CD4-positive, alpha-beta memory T cell (primary cell): ENCODE measurements at regions not wholly inside any gene's neighbourhood (a gene's known extent, or its start where the extent isn't known, plus 50 kb on each side); places are given as distances from the start of the nearest gene placed in this dataset.

Source experiments
- CTCF ChIA-PET: fragments of 350-600 bp; sonication (Branson Sonifier 250); formaldehyde crosslinking; loops from one replicate; lab custom pipeline; 2021; ENCODE audit warnings: inconsistent platforms; ENCODE audit not compliant: partially characterized antibody; lab: Charles Lee
- POLR2A ChIA-PET: fragments of 350-600 bp; sonication (Branson Sonifier 250); formaldehyde crosslinking; loops from one replicate; lab custom pipeline; 2021; ENCODE audit not compliant: partially characterized antibody; lab: Charles Lee
- DNase-seq, 5 donors: peaks; one replicate each; pipeline versions ENCODE4 v3.0.0 to v3.0.0-alpha.2; 2020 to 2022; ENCODE audit warnings: mixed read lengths in 1 of 5
- H3K27ac ChIP-seq: one replicate; pipeline ENCODE4 v1.7.0; 2013; ENCODE audit warnings: low read depth, low read length
- H3K27me3 ChIP-seq: 2 replicates; pipeline ENCODE4 v1.7.0; 2013; ENCODE audit warnings: mild to moderate bottlenecking, low read length, moderate library complexity; ENCODE audit not compliant: insufficient read depth
- H3K36me3 ChIP-seq: 2 replicates; pipeline ENCODE4 v1.7.0; 2013; ENCODE audit warnings: mild to moderate bottlenecking, low read length, moderate library complexity; ENCODE audit not compliant: insufficient read depth
- H3K4me1 ChIP-seq: 2 replicates; pipeline ENCODE4 v1.7.0; 2013; ENCODE audit warnings: mild to moderate bottlenecking, low read length, moderate library complexity; ENCODE audit not compliant: insufficient read depth
- H3K4me3 ChIP-seq, 2 donors: one replicate each; pipeline ENCODE4 v1.7.0; 2013; ENCODE audit warnings: low read length in 2 of 2, mild to moderate bottlenecking in 1 of 2
- H3K9me3 ChIP-seq, 2 donors: one replicate each; pipeline ENCODE4 v1.7.0; 2013; ENCODE audit warnings: low read length in 2 of 2, control low read depth in 1 of 2; ENCODE audit not compliant: control insufficient read depth in 1 of 2
- H3K27ac Mint-ChIP-seq, 7 donors: one replicate each; pipeline ENCODE4 v1.8.0; 2020 to 2021; ENCODE audit warnings: mixed read lengths in 7 of 7, mild to moderate bottlenecking in 6 of 7, inconsistent platforms in 3 of 7, moderate library complexity in 3 of 7
- H3K27me3 Mint-ChIP-seq, 2 donors: one replicate each; pipeline ENCODE4 v1.8.0; 2020 to 2021; ENCODE audit warnings: mixed read lengths in 2 of 2
- H3K36me3 Mint-ChIP-seq, 2 donors: one replicate each; pipeline ENCODE4 v1.8.0; 2020 to 2021; ENCODE audit warnings: mixed read lengths in 2 of 2, inconsistent platforms in 1 of 2, mild to moderate bottlenecking in 1 of 2
- H3K4me1 Mint-ChIP-seq, 4 donors: one replicate each; pipeline ENCODE4 v1.8.0; 2020 to 2021; ENCODE audit warnings: mixed read lengths in 4 of 4, mild to moderate bottlenecking in 1 of 4
- H3K4me3 Mint-ChIP-seq, 8 donors: one replicate each; pipeline ENCODE4 v1.8.0; 2020 to 2021; ENCODE audit warnings: mixed read lengths in 8 of 8, mild to moderate bottlenecking in 7 of 8, moderate library complexity in 6 of 8, inconsistent platforms in 3 of 8
- H3K9me3 Mint-ChIP-seq, 8 donors: one replicate each; pipeline ENCODE4 v1.8.0; 2020 to 2021; ENCODE audit warnings: mixed read lengths in 8 of 8, mild to moderate bottlenecking in 5 of 8, inconsistent platforms in 3 of 8, moderate library complexity in 1 of 8
- intact Hi-C: fragments of 100-400 bp; cut with micrococcal nuclease; formaldehyde crosslinking; loops from one replicate; pipeline ENCODE4 v1.15.1; 2023

DNA sequence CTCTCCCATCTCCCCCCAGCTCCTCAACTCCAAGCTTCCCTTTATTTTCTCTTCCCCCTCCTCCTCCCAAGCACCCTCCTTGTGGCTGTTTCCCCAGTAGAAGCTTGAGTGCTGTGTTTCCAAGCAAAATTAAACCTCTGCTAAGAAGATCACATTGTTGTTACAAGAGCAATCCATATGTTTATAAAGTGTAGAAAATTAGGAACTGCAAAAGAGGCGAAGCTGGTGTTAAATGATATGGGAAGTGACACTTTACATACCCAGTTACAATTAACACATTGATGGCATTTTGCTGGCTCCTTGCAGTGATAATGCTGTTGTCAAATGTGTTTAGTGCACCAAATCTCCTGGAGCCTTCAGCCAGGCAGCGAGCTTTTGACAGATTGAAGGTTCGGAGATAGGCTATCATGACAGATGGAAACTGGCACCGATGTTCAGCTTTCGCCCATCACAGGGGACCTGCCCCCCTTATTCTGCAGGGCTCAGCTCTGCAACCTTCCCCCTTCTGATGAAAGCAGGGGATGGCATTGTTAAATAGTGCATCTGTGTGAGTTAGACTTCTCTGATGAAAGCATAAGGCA lies 259.8 kb upstream of the ATP5MC3 start:
- no peak for DNase-seq
- no peaks in the 10 kb centered on the region for H3K36me3 Mint-ChIP-seq
- CTCF ChIA-PET, result no interaction called here
- H3K27ac Mint-ChIP-seq, result no peak overlapping the region
- no peak overlapping the region for H3K4me3 ChIP-seq
- no peaks in the 10 kb centered on the region for H3K4me1 Mint-ChIP-seq
- H3K27me3 ChIP-seq, result no peaks in the 10 kb centered on the region
- no peak overlapping the region for H3K27ac ChIP-seq
- H3K4me1 ChIP-seq, result no peaks in the 10 kb centered on the region
- peaks cover 0 to 4% of the 10 kb centered on the region in 2 donors for H3K27me3 Mint-ChIP-seq
- no peaks in the 10 kb centered on the region for H3K36me3 ChIP-seq
- intact Hi-C loops, result no loop called here
- POLR2A ChIA-PET, result no interaction called here
- no peaks in the 10 kb centered on the region for H3K9me3 ChIP-seq
- H3K9me3 Mint-ChIP-seq, result no peaks in the 10 kb centered on the region
- no peak overlapping the region for H3K4me3 Mint-ChIP-seq

- Mint-ChIP-seq H3K36me3 (no peaks in the 10 kb centered on the region), H3K4me1 (no peaks in the 10 kb centered on the region)
These were observed 257.9 kb upstream of the ATP5MC3 start for GRCh38 chr2:175439416-175439815.

GRCh38 chr2:175437167-175437566 lies 255.7 kb upstream of the ATP5MC3 start:
- Histone ChIP-seq H3K27me3 (no peaks in the 10 kb centered on the region), H3K4me1 (no peaks in the 10 kb centered on the region), H3K9me3 (no peaks in the 10 kb centered on the region), H3K36me3 (no peaks in the 10 kb centered on the region), H3K27ac (no peak overlapping the region), H3K4me3 (no peak overlapping the region)
- H3K36me3 Mint-ChIP-seq, result no peaks in the 10 kb centered on the region
- CTCF ChIA-PET, result no interaction called here
- POLR2A ChIA-PET, result no interaction called here
- no peaks in the 10 kb centered on the region for H3K4me1 Mint-ChIP-seq
- H3K4me3 Mint-ChIP-seq, result no peak overlapping the region
- no peaks in the 10 kb centered on the region for H3K9me3 Mint-ChIP-seq
- H3K27me3 Mint-ChIP-seq, result peaks cover 0 to 2% of the 10 kb centered on the region in 2 donors
- DNase-seq, result no peak
- intact Hi-C loops, result no loop called here
- no peak overlapping the region for H3K27ac Mint-ChIP-seq

More at GRCh38 chr2:175439416-175439815, 257.9 kb upstream of the ATP5MC3 start:
- H3K4me3 ChIP-seq, result no peak overlapping the region
- H3K27ac ChIP-seq, result no peak overlapping the region
- H3K9me3 ChIP-seq, result no peaks in the 10 kb centered on the region
- H3K27me3 Mint-ChIP-seq, result peaks cover 0 to 4% of the 10 kb centered on the region in 2 donors
- ChIA-PET CTCF (no interaction called here), POLR2A (no interaction called here)
- H3K4me1 ChIP-seq, result no peaks in the 10 kb centered on the region
- no peaks in the 10 kb centered on the region for H3K27me3 ChIP-seq
- H3K27ac Mint-ChIP-seq, result no peak overlapping the region
- H3K4me3 Mint-ChIP-seq, result no peak overlapping the region
- no peaks in the 10 kb centered on the region for H3K36me3 ChIP-seq
- intact Hi-C loops, result no loop called here
- no peaks in the 10 kb centered on the region for H3K9me3 Mint-ChIP-seq
- DNase-seq, result no peak

- H3K4me1 Mint-ChIP-seq, result no peaks in the 10 kb centered on the region
- intact Hi-C loops, result no loop called here
These were observed 254.6 kb upstream of the ATP5MC3 start for GRCh38 chr2:175436076-175436475.

DNA sequence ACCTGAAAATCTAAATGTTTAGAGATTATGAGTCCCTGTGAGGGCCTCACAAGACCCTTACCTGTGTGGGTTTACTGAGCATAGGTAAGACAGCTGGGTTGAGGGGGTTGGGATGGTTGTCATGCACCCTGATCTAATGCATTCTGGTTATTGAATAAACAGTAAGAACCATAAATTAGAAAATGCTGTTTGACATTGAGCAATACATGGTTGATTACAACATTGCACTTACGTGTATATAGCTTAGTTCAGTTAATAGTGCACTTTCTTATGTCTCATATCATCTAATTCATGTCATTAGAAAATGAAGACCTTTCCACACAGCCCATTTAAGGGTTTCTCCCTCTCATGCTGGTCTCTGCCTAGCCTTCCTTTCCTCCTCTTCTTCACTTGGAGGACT lies 253.5 kb upstream of the ATP5MC3 start:
- H3K4me3 ChIP-seq, result no peak overlapping the region
- H3K27me3 ChIP-seq, result no peaks in the 10 kb centered on the region
- H3K9me3 ChIP-seq, result no peaks in the 10 kb centered on the region
- no peak overlapping the region for H3K27ac ChIP-seq
- Mint-ChIP-seq H3K27ac (no peak overlapping the region), H3K4me1 (no peaks in the 10 kb centered on the region), H3K4me3 (no peak overlapping the region), H3K36me3 (no peaks in the 10 kb centered on the region), H3K27me3 (peaks cover 0 to 2% of the 10 kb centered on the region in 2 donors), H3K9me3 (peaks cover 0 to 2% (median 0%) of the 10 kb centered on the region in 8 donors)
- H3K4me1 ChIP-seq, result no peaks in the 10 kb centered on the region
- intact Hi-C loops, result no loop called here
- no peaks in the 10 kb centered on the region for H3K36me3 ChIP-seq
- POLR2A ChIA-PET, result no interaction called here
- no peak for DNase-seq
- CTCF ChIA-PET, result no interaction called here

More at GRCh38 chr2:175436076-175436475, 254.6 kb upstream of the ATP5MC3 start:
- H3K9me3 ChIP-seq, result no peaks in the 10 kb centered on the region
- ChIA-PET CTCF (no interaction called here), POLR2A (no interaction called here)
- peaks cover 0 to 2% of the 10 kb centered on the region in 2 donors for H3K27me3 Mint-ChIP-seq
- H3K4me3 ChIP-seq, result no peak overlapping the region
- H3K4me1 ChIP-seq, result no peaks in the 10 kb centered on the region
- DNase-seq, result no peak
- H3K27ac Mint-ChIP-seq, result no peak overlapping the region
- no peaks in the 10 kb centered on the region for H3K36me3 Mint-ChIP-seq
- H3K9me3 Mint-ChIP-seq, result peaks cover 0 to 2% (median 0%) of the 10 kb centered on the region in 8 donors
- no peak overlapping the region for H3K4me3 Mint-ChIP-seq
- H3K27ac ChIP-seq, result no peak overlapping the region
- no peaks in the 10 kb centered on the region for H3K36me3 ChIP-seq
- no peaks in the 10 kb centered on the region for H3K27me3 ChIP-seq

GRCh38 chr2:175432793-175433192 lies 251.3 kb upstream of the ATP5MC3 start:
- Histone ChIP-seq H3K4me3 (no peak overlapping the region), H3K4me1 (no peaks in the 10 kb centered on the region), H3K9me3 (no peaks in the 10 kb centered on the region), H3K27me3 (no peaks in the 10 kb centered on the region), H3K27ac (no peak overlapping the region), H3K36me3 (no peaks in the 10 kb centered on the region)
- Mint-ChIP-seq H3K27me3 (peaks cover 0 to 1% of the 10 kb centered on the region in 2 donors), H3K4me3 (no peak overlapping the region), H3K27ac (no peak overlapping the region), H3K36me3 (no peaks in the 10 kb centered on the region), H3K9me3 (peaks cover 0 to 13% (median 3%) of the 10 kb centered on the region in 8 donors), H3K4me1 (no peaks in the 10 kb centered on the region)
- intact Hi-C loops, result no loop called here
- no peak for DNase-seq
- ChIA-PET POLR2A (no interaction called here), CTCF (no interaction called here)

- H3K36me3 ChIP-seq, result no peaks in the 10 kb centered on the region
- no peaks in the 10 kb centered on the region for H3K9me3 ChIP-seq
- CTCF ChIA-PET, result no interaction called here
- Mint-ChIP-seq H3K9me3 (peaks cover 0 to 14% (median 3%) of the 10 kb centered on the region in 8 donors), H3K27ac (no peak overlapping the region), H3K4me1 (no peaks in the 10 kb centered on the region), H3K27me3 (peaks cover 0 to 1% of the 10 kb centered on the region in 2 donors), H3K4me3 (no peak overlapping the region), H3K36me3 (no peaks in the 10 kb centered on the region)
- DNase-seq, result no peak
- no peaks in the 10 kb centered on the region for H3K27me3 ChIP-seq
- H3K27ac ChIP-seq, result no peak overlapping the region
- no peaks in the 10 kb centered on the region for H3K4me1 ChIP-seq
- intact Hi-C loops, result no loop called here
- POLR2A ChIA-PET, result no interaction called here
- H3K4me3 ChIP-seq, result no peak overlapping the region
These were observed 250.5 kb upstream of the ATP5MC3 start for GRCh38 chr2:175432021-175432420.
